Endothelial cell of umbilical vein (primary cell): ENCODE measurements at regions not wholly inside any gene's neighbourhood (a gene's known extent, or its start where the extent isn't known, plus 50 kb on each side); places are given as distances from the start of the nearest gene placed in this dataset.

Experiments
- CTCF ChIP-seq, 2 donors: IDR thresholded peaks; 1 replicate in 1 of 2; 2 replicates in 1 of 2; pipeline ENCODE4 v1.5.1; 2011; ENCODE audit warnings: low read length in 2 of 2, mild to moderate bottlenecking in 2 of 2, moderate library complexity in 2 of 2, control low read depth in 1 of 2, inconsistent platforms in 1 of 2, low read depth in 1 of 2; ENCODE audit not compliant: insufficient read depth in 1 of 2; ENCODE audit errors: extremely low read depth in 1 of 2
- EZH2 ChIP-seq: IDR thresholded peaks from 2 replicates; pipeline ENCODE4 v1.6.1; 2012; ENCODE audit warnings: borderline replicate concordance, low read depth, mild to moderate bottlenecking, moderate library complexity, low read length, inconsistent platforms; ENCODE audit not compliant: severe bottlenecking
- JUN ChIP-seq: IDR thresholded peaks from 2 replicates; pipeline ENCODE4 v1.6.1; 2011; ENCODE audit warnings: borderline replicate concordance, low read depth; ENCODE audit not compliant: insufficient read length, insufficient read depth
- MAX ChIP-seq: IDR thresholded peaks from 2 replicates; pipeline ENCODE4 v1.6.1; 2011; ENCODE audit not compliant: insufficient read depth, insufficient read length
- MYC ChIP-seq: IDR thresholded peaks from one replicate; pipeline ENCODE4 v1.6.1; 2011; ENCODE audit warnings: mild to moderate bottlenecking, low read depth, low read length
- POLR2A ChIP-seq: IDR thresholded peaks from 2 replicates; pipeline ENCODE4 v1.6.1; 2012; ENCODE audit warnings: low read depth, mild to moderate bottlenecking, control low read depth, low read length
- POLR2AphosphoS5 ChIP-seq: IDR thresholded peaks from 2 replicates; pipeline ENCODE4 v1.6.1; 2012; ENCODE audit warnings: low read depth, mild to moderate bottlenecking, control low read depth, low read length, moderate library complexity; ENCODE audit not compliant: insufficient read depth

- TF ChIP-seq POLR2A: no peak
- TF ChIP-seq POLR2AphosphoS5: no peak
- no peak for TF ChIP-seq CTCF (IDR thresholded peaks at IDR 0.05; ENCODE audit: extremely low read depth in 1 of 2, insufficient read depth in 1 of 2, low read depth in 1 of 2, low read length in 2 of 2)
- TF ChIP-seq MYC: no peak
- TF ChIP-seq MAX: no peak
- no peak for TF ChIP-seq EZH2
- TF ChIP-seq JUN: no peak
Observed at GRCh38 chr18:52082246-52082645, 257.8 kb upstream of the DCC start.
